HG03280 (cell line): ENCODE measurements at regions not wholly inside any gene's neighbourhood (a gene's known extent, or its start where the extent isn't known, plus 50 kb on each side); places are given as distances from the start of the nearest gene placed in this dataset.

ENCODE experiments used
- ATAC-seq: cut with Tn5 transposase; IDR thresholded peaks from one replicate; pipeline ENCODE4 v1.9.1; 2021; ENCODE audit warnings: mild to moderate bottlenecking, moderate library complexity; ENCODE audit not compliant: unreplicated experiment

GRCh38 chr13:73903561-73903960 lies 230.6 kb downstream of the KLF12 start:
- ATAC-seq = no peak

- no peak for ATAC-seq
Measured at GRCh38 chr13:73902847-73903246, 231.4 kb downstream of the KLF12 start.

- no peak for ATAC-seq
Measured at GRCh38 chr13:73902296-73902695, 231.9 kb downstream of the KLF12 start.

GRCh38 chr13:73901324-73902068 lies 232.7 kb downstream of the KLF12 start:
- no peak for ATAC-seq

GRCh38 chr13:73900591-73900990 lies 233.6 kb downstream of the KLF12 start:
- no peak for ATAC-seq

GRCh38 chr13:73898899-73899298 lies 235.3 kb downstream of the KLF12 start:
- ATAC-seq = no peak

- ATAC-seq = no peak
Measured at GRCh38 chr13:73898276-73898675, 235.9 kb downstream of the KLF12 start.

- no peak for ATAC-seq
Measured at GRCh38 chr13:73894995-73895571, 239.1 kb downstream of the KLF12 start.

- ATAC-seq = no peak
Measured at GRCh38 chr13:73893833-73894232, 240.4 kb downstream of the KLF12 start.

- no peak for ATAC-seq
Measured at GRCh38 chr13:73891805-73892204, 242.4 kb downstream of the KLF12 start.

- ATAC-seq = no peak
Measured at GRCh38 chr13:73883162-73883561, 251.0 kb downstream of the KLF12 start.

GRCh38 chr13:73880365-73880764 lies 253.8 kb downstream of the KLF12 start:
- no peak for ATAC-seq

GRCh38 chr13:73879346-73880015 lies 254.7 kb downstream of the KLF12 start:
- ATAC-seq = no peak

GRCh38 chr13:73877399-73877798 lies 256.8 kb downstream of the KLF12 start:
- no peak for ATAC-seq

- no peak for ATAC-seq
Measured at GRCh38 chr13:73876323-73876722, 257.9 kb downstream of the KLF12 start.

GRCh38 chr13:73873940-73874830 lies 260.0 kb downstream of the KLF12 start:
- ATAC-seq = no peak

- no peak for ATAC-seq
Measured at GRCh38 chr13:73872397-73872796, 261.8 kb downstream of the KLF12 start.

- no peak for ATAC-seq
Measured at GRCh38 chr13:73870970-73871935, 263.0 kb downstream of the KLF12 start.

- no peak for ATAC-seq
Measured at GRCh38 chr13:73870036-73870741, 264.0 kb downstream of the KLF12 start.
